Skeletal muscle tissue (tissue), 3 donors: ENCODE measurements at regions not wholly inside any gene's neighbourhood (a gene's known extent, or its start where the extent isn't known, plus 50 kb on each side); places are given as distances from the start of the nearest gene placed in this dataset.

Experiments
- H3K27ac ChIP-seq: one replicate; pipeline ENCODE4 v1.7.0; 2013; ENCODE audit warnings: mild to moderate bottlenecking, low read depth, low read length, inconsistent platforms
- H3K27me3 ChIP-seq, 3 donors: one replicate each; pipeline ENCODE4 v1.7.0; 2013; ENCODE audit warnings: low read length in 3 of 3; ENCODE audit not compliant: control insufficient read depth in 3 of 3, insufficient read depth in 3 of 3
- H3K36me3 ChIP-seq, 3 donors: one replicate each; pipeline ENCODE4 v1.7.0; 2013; ENCODE audit warnings: low read length in 3 of 3; ENCODE audit not compliant: control insufficient read depth in 3 of 3, insufficient read depth in 3 of 3
- H3K4me1 ChIP-seq, 3 donors: one replicate each; pipeline ENCODE4 v1.7.0; 2013; ENCODE audit warnings: low read length in 3 of 3, mild to moderate bottlenecking in 3 of 3; ENCODE audit not compliant: control insufficient read depth in 3 of 3, insufficient read depth in 3 of 3
- H3K4me3 ChIP-seq, 3 donors: one replicate each; pipeline ENCODE4 v1.7.0; 2013; ENCODE audit warnings: low read length in 3 of 3
- H3K9ac ChIP-seq, 3 donors: one replicate each; pipeline ENCODE4 v1.7.0; 2013; ENCODE audit warnings: low read length in 3 of 3, mild to moderate bottlenecking in 3 of 3, moderate library complexity in 2 of 3, low read depth in 1 of 3
- H3K9me3 ChIP-seq, 3 donors: one replicate each; pipeline ENCODE4 v1.7.0; 2013; ENCODE audit warnings: low read length in 3 of 3; ENCODE audit not compliant: control insufficient read depth in 3 of 3
- donor health status: Osteomylitis.

GRCh38 chr5:111892949-111893348 lies 136.0 kb upstream of the NREP start:
- no peak overlapping the region for H3K9ac ChIP-seq
- peaks cover 0 to 2% (median 0%) of the 10 kb centered on the region in 3 donors for H3K9me3 ChIP-seq
- no peaks in the 10 kb centered on the region for H3K36me3 ChIP-seq
- H3K4me1 ChIP-seq: peaks cover 0 to 4% (median 0%) of the 10 kb centered on the region in 3 donors
- H3K27ac ChIP-seq: no peak overlapping the region
- no peak overlapping the region for H3K4me3 ChIP-seq
- no peaks in the 10 kb centered on the region for H3K27me3 ChIP-seq

- Histone ChIP-seq H3K27ac (no peak overlapping the region), H3K4me3 (no peak overlapping the region)
Measured at GRCh38 chr5:111887706-111888105, 130.7 kb upstream of the NREP start.

GRCh38 chr5:111869681-111870080 lies 112.7 kb upstream of the NREP start:
- Histone ChIP-seq H3K4me1 (no peaks in the 10 kb centered on the region), H3K9me3 (peaks cover 0 to 2% (median 0%) of the 10 kb centered on the region in 3 donors), H3K27ac (no peak overlapping the region), H3K9ac (no peak overlapping the region), H3K4me3 (no peak overlapping the region), H3K27me3 (no peaks in the 10 kb centered on the region), H3K36me3 (no peaks in the 10 kb centered on the region)

More at GRCh38 chr5:111887706-111888105, 130.7 kb upstream of the NREP start:
- H3K9ac ChIP-seq: no peak overlapping the region
- H3K9me3 ChIP-seq: peaks cover 0 to 2% (median 0%) of the 10 kb centered on the region in 3 donors
- H3K4me1 ChIP-seq: peaks cover 0 to 2% (median 0%) of the 10 kb centered on the region in 3 donors
- no peaks in the 10 kb centered on the region for H3K27me3 ChIP-seq
- no peaks in the 10 kb centered on the region for H3K36me3 ChIP-seq

GRCh38 chr5:111865356-111865755 lies 108.4 kb upstream of the NREP start:
- H3K9ac ChIP-seq: no peak overlapping the region
- peaks cover under 1 to 2% (median 2%) of the 10 kb centered on the region in 3 donors for H3K4me1 ChIP-seq
- H3K27me3 ChIP-seq: no peaks in the 10 kb centered on the region
- no peak overlapping the region for H3K27ac ChIP-seq
- peaks cover 0 to 2% (median 0%) of the 10 kb centered on the region in 3 donors for H3K9me3 ChIP-seq
- H3K4me3 ChIP-seq: no peak overlapping the region
- no peaks in the 10 kb centered on the region for H3K36me3 ChIP-seq

- Histone ChIP-seq H3K4me1 (peaks cover 6 to 14% (median 13%) of the 10 kb centered on the region in 3 donors), H3K36me3 (no peaks in the 10 kb centered on the region), H3K4me3 (no peak overlapping the region), H3K27ac (no peak overlapping the region), H3K27me3 (no peaks in the 10 kb centered on the region), H3K9me3 (peaks cover 0 to 2% (median 0%) of the 10 kb centered on the region in 3 donors), H3K9ac (no peak overlapping the region)
Measured at GRCh38 chr5:111863801-111864200, 106.8 kb upstream of the NREP start.

GRCh38 chr5:111859533-111860270 lies 102.7 kb upstream of the NREP start:
- Histone ChIP-seq H3K4me1 (peaks cover 7 to 14% (median 13%) of the 10 kb centered on the region in 3 donors), H3K36me3 (no peaks in the 10 kb centered on the region), H3K4me3 (no peak overlapping the region), H3K9ac (no peak overlapping the region), H3K9me3 (no peaks in the 10 kb centered on the region), H3K27ac (peak overlapping the region; percentile 37), H3K27me3 (no peaks in the 10 kb centered on the region)

- peak overlapping the region; percentile 37 for H3K27ac ChIP-seq
- no peaks in the 10 kb centered on the region for H3K9me3 ChIP-seq
- H3K4me3 ChIP-seq: no peak overlapping the region
- no peak overlapping the region for H3K9ac ChIP-seq
- H3K4me1 ChIP-seq: peaks cover 7 to 14% (median 13%) of the 10 kb centered on the region in 3 donors
- no peaks in the 10 kb centered on the region for H3K36me3 ChIP-seq
- no peaks in the 10 kb centered on the region for H3K27me3 ChIP-seq
Measured at GRCh38 chr5:111859031-111859430, 102.0 kb upstream of the NREP start.

GRCh38 chr5:111857623-111858022 lies 100.6 kb upstream of the NREP start:
- Histone ChIP-seq H3K27ac (no peak overlapping the region), H3K4me1 (peaks cover 7 to 14% (median 13%) of the 10 kb centered on the region in 3 donors), H3K27me3 (no peaks in the 10 kb centered on the region), H3K36me3 (no peaks in the 10 kb centered on the region), H3K4me3 (no peak overlapping the region), H3K9me3 (no peaks in the 10 kb centered on the region), H3K9ac (no peak overlapping the region)

- Histone ChIP-seq H3K9me3 (no peaks in the 10 kb centered on the region), H3K9ac (no peak overlapping the region), H3K36me3 (no peaks in the 10 kb centered on the region), H3K27me3 (no peaks in the 10 kb centered on the region), H3K27ac (no peak overlapping the region), H3K4me3 (no peak overlapping the region), H3K4me1 (peaks cover 7 to 14% (median 13%) of the 10 kb centered on the region in 3 donors)
Measured at GRCh38 chr5:111856876-111857466, 100.0 kb upstream of the NREP start.

- H3K4me1 ChIP-seq: peaks cover 7 to 12% (median 11%) of the 10 kb centered on the region in 3 donors
- H3K36me3 ChIP-seq: no peaks in the 10 kb centered on the region
- H3K9ac ChIP-seq: no peak overlapping the region
- no peak overlapping the region for H3K27ac ChIP-seq
- H3K4me3 ChIP-seq: no peak overlapping the region
- H3K9me3 ChIP-seq: no peaks in the 10 kb centered on the region
- no peaks in the 10 kb centered on the region for H3K27me3 ChIP-seq
Measured at GRCh38 chr5:111855356-111855755, 98.4 kb upstream of the NREP start.
